Mesenchymal stem cell (in vitro differentiated cells and primary cell): ENCODE measurements at regions not wholly inside any gene's neighbourhood (a gene's known extent, or its start where the extent isn't known, plus 50 kb on each side); places are given as distances from the start of the nearest gene placed in this dataset.

Experiments used
- DNase-seq: peaks from one replicate; pipeline ENCODE4 v3.0.0-alpha.2; 2013
- H2AFZ ChIP-seq: one replicate; pipeline ENCODE4 v1.6.1; 2013; ENCODE audit warnings: low read depth, mild to moderate bottlenecking, control low read depth, inconsistent platforms, low read length, moderate library complexity
- H2AK5ac ChIP-seq: 2 replicates; pipeline ENCODE4 v1.6.1; 2013; ENCODE audit warnings: low read length, moderate library complexity, mild to moderate bottlenecking, inconsistent platforms; ENCODE audit not compliant: severe bottlenecking
- H2BK120ac ChIP-seq: one replicate; pipeline ENCODE4 v1.6.1; 2013; ENCODE audit warnings: low read depth, mild to moderate bottlenecking, inconsistent platforms, low read length, moderate library complexity
- H2BK12ac ChIP-seq, 2 experiments: one replicate each; pipeline ENCODE4 v1.6.1; 2013; ENCODE audit warnings: inconsistent platforms in 2 of 2, low read length in 2 of 2, mild to moderate bottlenecking in 2 of 2, moderate library complexity in 2 of 2, control low read depth in 1 of 2
- H2BK15ac ChIP-seq: one replicate; pipeline ENCODE4 v1.6.1; 2013; ENCODE audit warnings: mild to moderate bottlenecking, low read depth, inconsistent platforms; ENCODE audit not compliant: poor library complexity, severe bottlenecking
- H2BK5ac ChIP-seq: 2 replicates; pipeline ENCODE4 v1.6.1; 2013; ENCODE audit warnings: low read depth, mild to moderate bottlenecking, low read length, control low read depth, inconsistent platforms; ENCODE audit not compliant: poor library complexity, severe bottlenecking
- H3K14ac ChIP-seq, 2 experiments: one replicate each; pipeline ENCODE4 v1.6.1; 2013; ENCODE audit warnings: inconsistent platforms in 2 of 2, low read length in 2 of 2, control low read depth in 1 of 2, mild to moderate bottlenecking in 1 of 2, moderate library complexity in 1 of 2
- H3K18ac ChIP-seq, 2 experiments: one replicate each; pipeline ENCODE4 v1.6.1; 2013; ENCODE audit warnings: inconsistent platforms in 2 of 2, low read length in 2 of 2, control low read depth in 1 of 2, low read depth in 1 of 2, mild to moderate bottlenecking in 1 of 2
- H3K23ac ChIP-seq, 2 experiments: one replicate each; pipeline ENCODE4 v1.6.1; 2013; ENCODE audit warnings: inconsistent platforms in 2 of 2, low read length in 2 of 2, mild to moderate bottlenecking in 2 of 2, moderate library complexity in 2 of 2, control low read depth in 1 of 2
- H3K27ac ChIP-seq: 2 replicates; pipeline ENCODE4 v1.5.1; 2013; ENCODE audit warnings: mild to moderate bottlenecking, moderate library complexity, low read length, control low read depth, inconsistent platforms; ENCODE audit not compliant: poor library complexity, severe bottlenecking
- H3K27me3 ChIP-seq, 2 experiments: 2 replicates each; pipeline versions ENCODE4 v1.6.1 to v1.7.0; 2013; ENCODE audit warnings: low read length in 2 of 2, mild to moderate bottlenecking in 2 of 2, moderate library complexity in 2 of 2, control low read depth in 1 of 2, inconsistent platforms in 1 of 2; ENCODE audit not compliant: control insufficient read depth in 1 of 2, insufficient read depth in 1 of 2
- H3K36me3 ChIP-seq, 2 experiments: 2 replicates each; pipeline versions ENCODE4 v1.6.1 to v1.7.0; 2013; ENCODE audit warnings: low read length in 2 of 2, control low read depth in 1 of 2, inconsistent platforms in 1 of 2, low read depth in 1 of 2, mild to moderate bottlenecking in 1 of 2; ENCODE audit not compliant: insufficient read depth in 2 of 2, control insufficient read depth in 1 of 2
- H3K4ac ChIP-seq, 2 experiments: one replicate each; pipeline ENCODE4 v1.6.1; 2013; ENCODE audit warnings: inconsistent platforms in 2 of 2, low read length in 2 of 2, mild to moderate bottlenecking in 2 of 2, moderate library complexity in 2 of 2, control low read depth in 1 of 2, low read depth in 1 of 2
- H3K4me1 ChIP-seq: 2 replicates; pipeline ENCODE4 v1.6.1; 2013; ENCODE audit warnings: low read depth, low read length, control low read depth; ENCODE audit not compliant: control insufficient read depth, insufficient read depth
- H3K4me2 ChIP-seq: 2 replicates; pipeline ENCODE4 v1.6.1; 2013; ENCODE audit warnings: low read length, mild to moderate bottlenecking, inconsistent platforms; ENCODE audit not compliant: poor library complexity, severe bottlenecking
- H3K4me3 ChIP-seq, 2 experiments: 2 replicates each; pipeline versions ENCODE4 v1.5.1 to v1.7.0; 2013; ENCODE audit warnings: low read length in 2 of 2, mild to moderate bottlenecking in 2 of 2, control low read depth in 1 of 2, low read depth in 1 of 2; ENCODE audit not compliant: insufficient read depth in 1 of 2
- H3K79me1 ChIP-seq: replicated peaks from 2 replicates; pipeline ENCODE4 v1.6.1; 2013; ENCODE audit warnings: mild to moderate bottlenecking, control low read depth, low read length, inconsistent platforms; ENCODE audit not compliant: poor library complexity, severe bottlenecking
- H3K9ac ChIP-seq: 2 replicates; pipeline ENCODE4 v1.7.0; 2013; ENCODE audit warnings: mild to moderate bottlenecking, low read length, moderate library complexity
- H3K9me3 ChIP-seq: 2 replicates; pipeline ENCODE4 v1.7.0; 2013; ENCODE audit warnings: mild to moderate bottlenecking, low read length; ENCODE audit not compliant: control insufficient read depth
- H4K8ac ChIP-seq: one replicate; pipeline ENCODE4 v1.6.1; 2013; ENCODE audit warnings: inconsistent platforms, mild to moderate bottlenecking, low read length, moderate library complexity
- H4K91ac ChIP-seq: one replicate; pipeline ENCODE4 v1.6.1; 2013; ENCODE audit warnings: mild to moderate bottlenecking, low read length, inconsistent platforms
- WGBS: methylation state at CpG from one replicate; pipeline ENCODE4 v1.1.7; 2013; ENCODE audit warnings: mixed read lengths; 5-methylcytosine and 5-hydroxymethylcytosine counted together

GRCh38 chr1:13900583-13900982 lies 200.6 kb downstream of the PRDM2 start:
- no peak overlapping the region for H2AK5ac ChIP-seq
- H3K4me2 ChIP-seq, result no peak overlapping the region
- H2BK5ac ChIP-seq, result no peak overlapping the region
- no peaks in the 10 kb centered on the region for H3K36me3 ChIP-seq
- no peak overlapping the region for H4K91ac ChIP-seq
- no peak for DNase-seq
- H3K27me3 ChIP-seq, result peaks cover 0 to 16% of the 10 kb centered on the region in 2 experiments
- no CpG with 5 or more reads among the region's 1 CpG for WGBS
- no peak overlapping the region for H3K4ac ChIP-seq
- peaks cover 18% of the 10 kb centered on the region for H3K9me3 ChIP-seq
- H2AFZ ChIP-seq, result no peak overlapping the region
- H3K79me1 ChIP-seq, result no peaks in the 10 kb centered on the region
- H4K8ac ChIP-seq, result no peak overlapping the region
- H2BK12ac ChIP-seq, result no peak overlapping the region
- no peak overlapping the region for H3K4me3 ChIP-seq
- H3K4me1 ChIP-seq, result no peaks in the 10 kb centered on the region
- no peak overlapping the region for H3K23ac ChIP-seq
- H2BK15ac ChIP-seq, result no peak overlapping the region
- H2BK120ac ChIP-seq, result no peak overlapping the region
- no peak overlapping the region for H3K18ac ChIP-seq
- peak overlapping the region; percentile 33 for H3K9ac ChIP-seq
- no peak overlapping the region for H3K27ac ChIP-seq
- H3K14ac ChIP-seq, result no peak overlapping the region

GRCh38 chr1:13901039-13901438 lies 201.1 kb downstream of the PRDM2 start:
- H3K4me1 ChIP-seq, result no peaks in the 10 kb centered on the region
- peak overlapping the region; percentile 33 for H3K9ac ChIP-seq
- no peak overlapping the region for H2AFZ ChIP-seq
- 79% methylated on average over 7 of the region's 10 CpGs for WGBS
- H3K9me3 ChIP-seq, result peaks cover 18% of the 10 kb centered on the region
- no peak overlapping the region for H3K27ac ChIP-seq
- no peaks in the 10 kb centered on the region for H3K79me1 ChIP-seq
- H3K14ac ChIP-seq, result no peak overlapping the region
- no peak overlapping the region for H3K4me2 ChIP-seq
- H3K4me3 ChIP-seq, result no peak overlapping the region
- H4K91ac ChIP-seq, result no peak overlapping the region
- H3K23ac ChIP-seq, result no peak overlapping the region
- H3K4ac ChIP-seq, result no peak overlapping the region
- H3K18ac ChIP-seq, result no peak overlapping the region
- no peak overlapping the region for H2BK15ac ChIP-seq
- no peak overlapping the region for H2BK12ac ChIP-seq
- H4K8ac ChIP-seq, result no peak overlapping the region
- no peak overlapping the region for H2BK5ac ChIP-seq
- H3K27me3 ChIP-seq, result peaks cover 0 to 15% of the 10 kb centered on the region in 2 experiments
- H2AK5ac ChIP-seq, result no peak overlapping the region
- H2BK120ac ChIP-seq, result no peak overlapping the region
- no peaks in the 10 kb centered on the region for H3K36me3 ChIP-seq
- DNase-seq, result no peak

- no peaks in the 10 kb centered on the region for H3K36me3 ChIP-seq
- H3K4me3 ChIP-seq, result no peak overlapping the region
- no peak overlapping the region for H2BK5ac ChIP-seq
- no peaks in the 10 kb centered on the region for H3K79me1 ChIP-seq
- H3K27me3 ChIP-seq, result peaks cover 0 to 15% of the 10 kb centered on the region in 2 experiments
- H2AFZ ChIP-seq, result no peak overlapping the region
- H3K9me3 ChIP-seq, result peaks cover 18% of the 10 kb centered on the region
- no peak overlapping the region for H2AK5ac ChIP-seq
- no peak overlapping the region for H3K4me2 ChIP-seq
- H3K14ac ChIP-seq, result no peak overlapping the region
- H4K91ac ChIP-seq, result no peak overlapping the region
- no peak overlapping the region for H3K18ac ChIP-seq
- 60% methylated on average over 6 of the region's 6 CpGs for WGBS
- no peak overlapping the region for H4K8ac ChIP-seq
- no peak overlapping the region for H2BK120ac ChIP-seq
- H2BK15ac ChIP-seq, result no peak overlapping the region
- DNase-seq, result no peak
- H3K4ac ChIP-seq, result no peak overlapping the region
- no peak overlapping the region for H3K23ac ChIP-seq
- no peak overlapping the region for H3K27ac ChIP-seq
- H2BK12ac ChIP-seq, result no peak overlapping the region
- H3K4me1 ChIP-seq, result no peaks in the 10 kb centered on the region
- no peak overlapping the region for H3K9ac ChIP-seq
Measured at GRCh38 chr1:13901597-13901996, 201.6 kb downstream of the PRDM2 start.

GRCh38 chr1:13908128-13908527 lies 208.1 kb downstream of the PRDM2 start:
- H3K36me3 ChIP-seq, result no peaks in the 10 kb centered on the region
- no peak overlapping the region for H3K4me2 ChIP-seq
- no peaks in the 10 kb centered on the region for H3K79me1 ChIP-seq
- H3K4me1 ChIP-seq, result no peaks in the 10 kb centered on the region
- no peak overlapping the region for H3K9ac ChIP-seq
- no peak for DNase-seq
- no peak overlapping the region for H3K14ac ChIP-seq
- H3K23ac ChIP-seq, result no peak overlapping the region
- H2AK5ac ChIP-seq, result no peak overlapping the region
- H3K27ac ChIP-seq, result no peak overlapping the region
- no peak overlapping the region for H3K4me3 ChIP-seq
- no peak overlapping the region for H2BK5ac ChIP-seq
- no peak overlapping the region for H2AFZ ChIP-seq
- H3K9me3 ChIP-seq, result peaks cover 16% of the 10 kb centered on the region
- no peak overlapping the region for H2BK12ac ChIP-seq
- no peak overlapping the region for H3K18ac ChIP-seq
- no peak overlapping the region for H4K8ac ChIP-seq
- H2BK120ac ChIP-seq, result no peak overlapping the region
- H3K4ac ChIP-seq, result no peak overlapping the region
- H4K91ac ChIP-seq, result no peak overlapping the region
- no peak overlapping the region for H2BK15ac ChIP-seq
- 55% methylated on average over 3 of the region's 3 CpGs for WGBS
- H3K27me3 ChIP-seq, result peaks cover 0 to 5% of the 10 kb centered on the region in 2 experiments
